Trophoblast cell (in vitro differentiated cells and primary cell): ENCODE measurements at regions not wholly inside any gene's neighbourhood (a gene's known extent, or its start where the extent isn't known, plus 50 kb on each side); places are given as distances from the start of the nearest gene placed in this dataset.

Experiments used
- DNase-seq, 2 donors: peaks; one replicate each; pipeline ENCODE4 v3.0.0-alpha.2; 2016
- H2AFZ ChIP-seq: 2 replicates; pipeline ENCODE4 v1.6.1; 2013; ENCODE audit warnings: low read length, moderate library complexity, mild to moderate bottlenecking; ENCODE audit not compliant: insufficient read depth, poor library complexity
- H2AK5ac ChIP-seq: 2 replicates; pipeline ENCODE4 v1.6.1; 2013; ENCODE audit warnings: mild to moderate bottlenecking, low read length
- H2BK120ac ChIP-seq: 2 replicates; pipeline ENCODE4 v1.6.1; 2013; ENCODE audit warnings: low read length, mild to moderate bottlenecking, moderate library complexity; ENCODE audit not compliant: insufficient read depth, poor library complexity
- H2BK12ac ChIP-seq: 2 replicates; pipeline ENCODE4 v1.6.1; 2013; ENCODE audit warnings: mild to moderate bottlenecking, low read length, moderate library complexity
- H2BK5ac ChIP-seq: 2 replicates; pipeline ENCODE4 v1.6.1; 2013; ENCODE audit warnings: low read length, low read depth, moderate library complexity, mild to moderate bottlenecking; ENCODE audit not compliant: poor library complexity
- H3K14ac ChIP-seq: 2 replicates; pipeline ENCODE4 v1.6.1; 2013; ENCODE audit warnings: mild to moderate bottlenecking, low read length
- H3K18ac ChIP-seq: 2 replicates; pipeline ENCODE4 v1.6.1; 2013; ENCODE audit warnings: mild to moderate bottlenecking, low read length
- H3K23ac ChIP-seq: 2 replicates; pipeline ENCODE4 v1.6.1; 2013; ENCODE audit warnings: low read length
- H3K27ac ChIP-seq: 2 replicates; pipeline ENCODE4 v1.5.1; 2013; ENCODE audit warnings: low read depth, mild to moderate bottlenecking, inconsistent platforms, low read length, moderate library complexity
- H3K27me3 ChIP-seq: 2 replicates; pipeline ENCODE4 v1.6.1; 2013; ENCODE audit warnings: inconsistent platforms, mild to moderate bottlenecking, low read length, moderate library complexity; ENCODE audit not compliant: insufficient read depth
- H3K36me3 ChIP-seq, 2 experiments: 1 replicate in 1 of 2; 2 replicates in 1 of 2; pipeline ENCODE4 v1.6.1; 2013; ENCODE audit warnings: low read length in 2 of 2, mild to moderate bottlenecking in 2 of 2, moderate library complexity in 1 of 2; ENCODE audit not compliant: insufficient read depth in 2 of 2, control insufficient read depth in 1 of 2
- H3K4ac ChIP-seq: 2 replicates; pipeline ENCODE4 v1.6.1; 2013; ENCODE audit warnings: low read depth, mild to moderate bottlenecking, low read length, moderate library complexity
- H3K4me1 ChIP-seq, 2 experiments: 1 replicate in 1 of 2; 2 replicates in 1 of 2; pipeline ENCODE4 v1.6.1; 2013; ENCODE audit warnings: low read length in 2 of 2, mild to moderate bottlenecking in 2 of 2, moderate library complexity in 1 of 2; ENCODE audit not compliant: insufficient read depth in 2 of 2, control insufficient read depth in 1 of 2
- H3K4me2 ChIP-seq: 2 replicates; pipeline ENCODE4 v1.6.1; 2013; ENCODE audit warnings: inconsistent platforms, mild to moderate bottlenecking, low read length, moderate library complexity
- H3K4me3 ChIP-seq: 2 replicates; pipeline ENCODE4 v1.5.1; 2013; ENCODE audit warnings: mild to moderate bottlenecking, low read depth, low read length, inconsistent platforms
- H3K79me1 ChIP-seq: one replicate; pipeline ENCODE4 v1.6.1; 2013; ENCODE audit warnings: low read length
- H3K79me2 ChIP-seq: 2 replicates; pipeline ENCODE4 v1.6.1; 2013; ENCODE audit warnings: low read length, mild to moderate bottlenecking; ENCODE audit not compliant: control insufficient read depth, insufficient read depth, poor library complexity
- H3K9ac ChIP-seq: 2 replicates; pipeline ENCODE4 v1.6.1; 2013; ENCODE audit warnings: mild to moderate bottlenecking, low read length
- H3K9me3 ChIP-seq: 2 replicates; pipeline ENCODE4 v1.6.1; 2013; ENCODE audit warnings: low read depth, mild to moderate bottlenecking, control low read depth, inconsistent platforms, low read length; ENCODE audit not compliant: insufficient read depth
- H4K12ac ChIP-seq: 2 replicates; pipeline ENCODE4 v1.6.1; 2013; ENCODE audit warnings: low read depth, mild to moderate bottlenecking, low read length, moderate library complexity
- H4K8ac ChIP-seq: 2 replicates; pipeline ENCODE4 v1.6.1; 2013; ENCODE audit warnings: low read depth, mild to moderate bottlenecking, low read length, moderate library complexity
- H4K91ac ChIP-seq: one replicate; pipeline ENCODE4 v1.6.1; 2013; ENCODE audit warnings: low read depth, mild to moderate bottlenecking, low read length, moderate library complexity
- WGBS: extraction: QIAGEN DNeasy Blood & Tissue Kit; methylation state at CpG from one replicate; pipeline ENCODE4 v1.1.7; 2013; ENCODE audit warnings: missing lambda C conversion rate; ENCODE audit not compliant: insufficient read length, insufficient coverage; ENCODE audit errors: extremely low coverage; 5-methylcytosine and 5-hydroxymethylcytosine counted together

DNA sequence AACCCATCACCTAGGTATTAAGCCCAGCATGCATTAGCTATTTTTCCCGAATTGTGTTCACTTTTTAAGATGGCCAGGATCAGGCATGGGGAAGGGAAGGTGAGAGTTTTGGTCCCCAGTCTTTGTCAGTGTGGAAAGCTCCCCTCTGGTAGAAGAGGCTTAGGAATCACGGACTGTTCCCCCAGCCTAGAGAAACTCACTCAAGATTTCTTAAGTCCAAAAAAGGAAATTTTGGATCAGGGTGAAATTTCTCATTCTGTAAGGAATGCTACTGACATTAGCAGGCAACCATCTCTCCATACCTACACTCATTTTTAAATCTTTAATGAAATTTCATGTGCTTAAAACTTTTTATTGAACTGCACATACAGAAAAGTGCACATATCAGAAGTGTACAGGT lies 70.3 kb upstream of the GALNT15 start:
- no CpG with 5 or more reads among the region's 2 CpGs for WGBS
- no peak overlapping the region for H3K27ac ChIP-seq

DNA sequence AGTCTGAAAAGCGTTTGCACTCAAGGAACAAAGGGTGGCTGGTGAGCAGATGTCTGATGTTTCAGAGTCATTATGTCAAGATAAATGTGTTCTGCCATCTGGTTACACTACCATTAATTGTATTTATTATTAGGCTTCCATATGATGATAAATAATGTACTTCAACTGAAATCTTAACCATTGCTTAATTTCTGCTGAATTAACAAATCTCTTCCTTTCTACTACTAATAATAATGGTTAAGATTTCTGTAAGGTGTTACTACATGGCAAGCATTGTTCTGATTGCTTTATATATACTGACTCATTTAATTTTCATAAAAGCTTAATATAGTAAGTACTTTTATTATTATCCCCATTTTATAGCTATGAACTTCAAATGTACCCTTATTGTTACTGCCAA lies 68.4 kb upstream of the GALNT15 start:
- H3K14ac ChIP-seq = no peak overlapping the region
- H2AFZ ChIP-seq = no peak overlapping the region
- H4K8ac ChIP-seq = no peak overlapping the region
- H3K4me1 ChIP-seq = no peaks in the 10 kb centered on the region
- no peak overlapping the region for H3K4me3 ChIP-seq
- H2BK12ac ChIP-seq = no peak overlapping the region
- H4K12ac ChIP-seq = no peak overlapping the region
- H3K18ac ChIP-seq = no peak overlapping the region
- no peak for DNase-seq
- WGBS = no CpG with 5 or more reads among the region's 1 CpG
- no peak overlapping the region for H3K23ac ChIP-seq
- H3K79me2 ChIP-seq = no peaks in the 10 kb centered on the region
- H3K4ac ChIP-seq = no peak overlapping the region
- H3K4me2 ChIP-seq = no peak overlapping the region
- no peak overlapping the region for H3K9ac ChIP-seq
- H3K27me3 ChIP-seq = no peaks in the 10 kb centered on the region
- peaks cover 2% of the 10 kb centered on the region for H3K9me3 ChIP-seq
- no peak overlapping the region for H2AK5ac ChIP-seq
- no peak overlapping the region for H4K91ac ChIP-seq
- H3K36me3 ChIP-seq = no peaks in the 10 kb centered on the region
- H2BK120ac ChIP-seq = no peak overlapping the region
- no peaks in the 10 kb centered on the region for H3K79me1 ChIP-seq
- no peak overlapping the region for H2BK5ac ChIP-seq
- no peak overlapping the region for H3K27ac ChIP-seq

More for the DNA sequence above, 70.3 kb upstream of the GALNT15 start:
- Histone ChIP-seq H3K9ac (no peak overlapping the region), H3K18ac (no peak overlapping the region), H4K91ac (no peak overlapping the region), H3K9me3 (no peaks in the 10 kb centered on the region), H3K4me2 (no peak overlapping the region), H3K23ac (no peak overlapping the region), H3K4ac (no peak overlapping the region), H3K36me3 (no peaks in the 10 kb centered on the region), H3K4me1 (no peaks in the 10 kb centered on the region), H3K14ac (no peak overlapping the region), H4K12ac (no peak overlapping the region), H2BK5ac (no peak overlapping the region), H3K4me3 (no peak overlapping the region), H3K27me3 (no peaks in the 10 kb centered on the region), H3K79me2 (no peaks in the 10 kb centered on the region), H2BK120ac (no peak overlapping the region), H2BK12ac (no peak overlapping the region), H3K79me1 (no peaks in the 10 kb centered on the region), H2AK5ac (no peak overlapping the region), H4K8ac (no peak overlapping the region), H2AFZ (no peak overlapping the region)
- DNase-seq = no peak

DNA sequence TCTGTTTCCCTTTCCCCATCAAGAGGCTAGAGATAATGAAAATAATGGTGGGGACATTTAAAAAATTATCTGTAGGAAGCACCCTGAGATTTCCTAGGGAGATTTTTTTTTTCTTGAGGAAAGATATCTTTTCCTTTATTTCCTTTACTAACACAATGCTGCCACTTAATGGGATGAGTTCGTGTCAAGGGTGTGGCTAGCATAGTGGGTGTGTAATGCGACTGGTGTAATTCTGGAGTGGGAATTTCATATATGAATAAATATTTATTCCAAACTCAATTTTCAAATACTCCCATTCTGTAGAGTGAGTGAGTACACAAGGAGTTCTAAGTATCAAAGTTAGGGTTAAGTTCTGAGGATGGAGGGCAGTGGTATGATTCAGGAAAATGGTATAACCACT lies 66.1 kb upstream of the GALNT15 start:
- Histone ChIP-seq H3K9ac (no peak overlapping the region), H4K8ac (no peak overlapping the region), H3K9me3 (peaks cover 2% of the 10 kb centered on the region), H3K18ac (no peak overlapping the region), H2BK5ac (no peak overlapping the region), H3K4me2 (no peak overlapping the region), H3K14ac (no peak overlapping the region), H3K27me3 (no peaks in the 10 kb centered on the region), H3K27ac (no peak overlapping the region), H3K23ac (no peak overlapping the region), H2BK12ac (no peak overlapping the region), H3K4me3 (no peak overlapping the region), H3K79me2 (no peaks in the 10 kb centered on the region), H2BK120ac (no peak overlapping the region), H2AK5ac (no peak overlapping the region), H2AFZ (no peak overlapping the region), H3K36me3 (no peaks in the 10 kb centered on the region), H4K91ac (no peak overlapping the region), H3K79me1 (no peaks in the 10 kb centered on the region), H3K4me1 (no peaks in the 10 kb centered on the region), H3K4ac (no peak overlapping the region), H4K12ac (no peak overlapping the region)
- no peak for DNase-seq
- WGBS = no CpG with 5 or more reads among the region's 2 CpGs

GRCh38 chr3:16109929-16110328 lies 64.6 kb upstream of the GALNT15 start:
- no peak overlapping the region for H2AFZ ChIP-seq
- H3K79me2 ChIP-seq = no peaks in the 10 kb centered on the region
- no peaks in the 10 kb centered on the region for H3K27me3 ChIP-seq
- no peak overlapping the region for H4K8ac ChIP-seq
- H2BK120ac ChIP-seq = no peak overlapping the region
- H2AK5ac ChIP-seq = no peak overlapping the region
- H3K36me3 ChIP-seq = no peaks in the 10 kb centered on the region
- H3K4me2 ChIP-seq = no peak overlapping the region
- H3K23ac ChIP-seq = no peak overlapping the region
- H3K79me1 ChIP-seq = no peaks in the 10 kb centered on the region
- H3K18ac ChIP-seq = no peak overlapping the region
- no peak overlapping the region for H4K91ac ChIP-seq
- no peak overlapping the region for H3K14ac ChIP-seq
- no peak overlapping the region for H3K27ac ChIP-seq
- peaks cover 2% of the 10 kb centered on the region for H3K9me3 ChIP-seq
- no peak overlapping the region for H3K4me3 ChIP-seq
- H2BK12ac ChIP-seq = no peak overlapping the region
- H2BK5ac ChIP-seq = no peak overlapping the region
- no peak for DNase-seq
- no peak overlapping the region for H3K4ac ChIP-seq
- H3K4me1 ChIP-seq = no peaks in the 10 kb centered on the region
- peak overlapping the region; percentile 62 for H3K9ac ChIP-seq
- no peak overlapping the region for H4K12ac ChIP-seq
- no CpG with 5 or more reads among the region's 3 CpGs for WGBS
